ENCODE measurements at regions not wholly inside any gene's neighbourhood (a gene's known extent, or its start where the extent isn't known, plus 50 kb on each side); places are given as distances from the start of the nearest gene placed in this dataset.

- no peak for DNase-seq
These were observed 188.3 kb upstream of the MARCKS start for GRCh38 chr6:113668641-113669408.

GRCh38 chr6:113669606-113670005 lies 187.5 kb upstream of the MARCKS start:
- DNase-seq = no peak

GRCh38 chr6:113671421-113671820 lies 185.7 kb upstream of the MARCKS start:
- DNase-seq = no peak

- no peak for DNase-seq
These were observed 184.5 kb upstream of the MARCKS start for GRCh38 chr6:113672491-113673149.

GRCh38 chr6:113674075-113674474 lies 183.1 kb upstream of the MARCKS start:
- no peak for DNase-seq

- no peak for DNase-seq
These were observed 181.1 kb upstream of the MARCKS start for GRCh38 chr6:113676057-113676456.

- DNase-seq = no peak
These were observed 180.2 kb upstream of the MARCKS start for GRCh38 chr6:113676968-113677367.

- DNase-seq = no peak
These were observed 178.1 kb upstream of the MARCKS start for GRCh38 chr6:113679051-113679450.

- no peak for DNase-seq
These were observed 176.8 kb upstream of the MARCKS start for GRCh38 chr6:113680301-113680700.

GRCh38 chr6:113683968-113684367 lies 173.2 kb upstream of the MARCKS start:
- DNase-seq = no peak

GRCh38 chr6:113684382-113684901 lies 172.7 kb upstream of the MARCKS start:
- DNase-seq = no peak

- no peak for DNase-seq
These were observed 171.1 kb upstream of the MARCKS start for GRCh38 chr6:113686049-113686448.

- DNase-seq = peak; percentile 14
These were observed 167.5 kb upstream of the MARCKS start for GRCh38 chr6:113689620-113690019.

- DNase-seq = peak; percentile 80
These were observed 166.6 kb upstream of the MARCKS start for GRCh38 chr6:113690281-113691259.

GRCh38 chr6:113691260-113691656 lies 165.9 kb upstream of the MARCKS start:
- DNase-seq = peak; percentile 62

GRCh38 chr6:113693851-113694250 lies 163.3 kb upstream of the MARCKS start:
- no peak for DNase-seq

- peak; percentile 32 for DNase-seq
These were observed 162.7 kb upstream of the MARCKS start for GRCh38 chr6:113694278-113695077.

GRCh38 chr6:113695516-113695915 lies 161.6 kb upstream of the MARCKS start:
- DNase-seq = peak; percentile 26

GRCh38 chr6:113696960-113697359 lies 160.2 kb upstream of the MARCKS start:
- no peak for DNase-seq

- peak; percentile 94 for DNase-seq
These were observed 159.3 kb upstream of the MARCKS start for GRCh38 chr6:113697632-113698410.

GRCh38 chr6:113699239-113699638 lies 157.9 kb upstream of the MARCKS start:
- no peak for DNase-seq
